GM21526 (cell line): ENCODE measurements at regions not wholly inside any gene's neighbourhood (a gene's known extent, or its start where the extent isn't known, plus 50 kb on each side); places are given as distances from the start of the nearest gene placed in this dataset.
"Not testable (repeated sequence)": the region's sequence is repeated elsewhere in the genome, so short reads cannot be mapped to it uniquely, and the experiment has no call there.

Experiments used
- ATAC-seq: cut with Tn5 transposase; IDR thresholded peaks from one replicate; pipeline ENCODE4 v1.9.1; 2021; ENCODE audit warnings: moderate library complexity; ENCODE audit not compliant: unreplicated experiment, low FRiP score

DNA sequence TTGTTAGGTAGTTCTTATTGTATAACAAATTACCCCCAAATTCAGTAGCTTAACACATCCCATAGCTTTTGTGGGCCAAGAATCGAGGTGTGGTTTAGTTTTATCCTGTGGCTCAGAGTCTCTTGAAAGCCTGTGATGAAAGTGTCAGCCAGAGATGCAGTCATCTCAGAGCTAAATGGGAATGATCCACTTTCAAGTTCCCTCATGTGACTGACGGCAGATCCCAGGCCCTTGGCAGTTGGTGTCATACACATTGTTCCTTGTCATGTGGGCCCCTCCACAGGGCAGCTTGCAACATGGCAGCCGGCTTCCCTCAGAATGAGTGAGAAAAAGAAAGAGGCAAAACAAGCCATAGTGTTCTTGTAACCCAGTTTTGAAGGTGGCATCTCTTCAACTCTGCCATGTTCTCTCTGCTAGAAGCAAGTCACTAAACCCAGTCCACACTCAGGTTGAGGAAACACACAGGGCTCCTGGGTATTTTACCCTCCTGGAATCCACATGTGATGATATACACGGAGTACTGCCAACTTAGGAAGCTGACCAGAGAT is 153.1 kb upstream of the LRRC61 start:
- not testable (repeated sequence) for ATAC-seq

GRCh38 chr7:150183602-150184001 is 139.6 kb upstream of the LRRC61 start:
- ATAC-seq: not testable (repeated sequence)

DNA sequence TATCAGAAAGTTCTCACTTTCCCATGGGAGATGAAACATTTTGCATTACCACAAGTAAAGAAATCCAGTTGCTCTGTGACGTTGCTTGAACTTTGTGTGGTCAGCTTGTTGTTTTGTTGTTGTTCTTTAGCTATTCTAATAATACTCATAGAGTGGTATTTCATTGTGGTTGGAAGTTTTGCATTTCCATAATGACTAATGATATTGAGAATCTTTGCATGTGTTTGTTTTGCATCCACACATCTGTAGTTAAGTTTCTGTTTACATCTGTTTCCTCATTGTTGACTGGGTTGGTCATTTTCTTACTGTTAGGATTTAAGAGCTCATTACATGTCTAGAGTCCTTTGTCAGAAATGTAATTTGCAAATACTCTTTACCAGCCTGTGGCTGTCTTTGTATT is 133.2 kb upstream of the LRRC61 start:
- ATAC-seq: peak; percentile 89

- ATAC-seq: not testable (repeated sequence)
Observed at GRCh38 chr7:150192541-150192940, 130.6 kb upstream of the LRRC61 start.

DNA sequence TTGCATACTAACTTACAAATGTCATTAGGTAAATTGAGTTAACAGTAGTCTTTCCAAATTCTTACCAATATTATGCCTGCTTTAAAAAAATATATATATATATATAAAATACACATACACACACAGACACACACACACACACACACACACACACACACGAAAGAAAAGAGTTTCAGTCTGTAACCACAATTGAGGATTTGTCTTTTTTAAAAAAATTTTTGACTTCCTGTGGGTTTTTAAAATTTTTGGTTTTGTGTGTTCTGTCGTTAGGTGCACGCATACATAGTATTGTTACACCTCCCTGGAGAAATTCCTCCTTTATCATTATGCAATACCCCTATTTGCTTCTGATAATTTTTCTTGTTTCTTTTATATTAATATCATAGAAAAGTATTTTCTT is 129.3 kb upstream of the LRRC61 start:
- not testable (repeated sequence) for ATAC-seq
